HCEC 1CT (cell line): ENCODE measurements at regions not wholly inside any gene's neighbourhood (a gene's known extent, or its start where the extent isn't known, plus 50 kb on each side); places are given as distances from the start of the nearest gene placed in this dataset.

Experiments used
- DNase-seq: peaks from one replicate; pipeline ENCODE4 v3.0.0-alpha.2; 2017

- no peak for DNase-seq
These were observed 140.3 kb upstream of the SEL1L start for GRCh38 chr14:81673930-81674329.

GRCh38 chr14:81676395-81676794 lies 142.7 kb upstream of the SEL1L start:
- no peak for DNase-seq

- DNase-seq, result no peak
These were observed 143.2 kb upstream of the SEL1L start for GRCh38 chr14:81676879-81677278.

GRCh38 chr14:81677736-81678135 lies 144.1 kb upstream of the SEL1L start:
- no peak for DNase-seq

GRCh38 chr14:81679226-81679625 lies 145.6 kb upstream of the SEL1L start:
- DNase-seq, result no peak

- DNase-seq, result no peak
These were observed 147.9 kb upstream of the SEL1L start for GRCh38 chr14:81681541-81681940.

- no peak for DNase-seq
These were observed 148.5 kb upstream of the SEL1L start for GRCh38 chr14:81682134-81682533.

- DNase-seq, result no peak
These were observed 149.0 kb upstream of the SEL1L start for GRCh38 chr14:81682701-81683100.

GRCh38 chr14:81684696-81685095 lies 151.0 kb upstream of the SEL1L start:
- DNase-seq, result no peak

GRCh38 chr14:81686512-81686911 lies 152.9 kb upstream of the SEL1L start:
- DNase-seq, result no peak

- DNase-seq, result no peak
These were observed 158.3 kb upstream of the SEL1L start for GRCh38 chr14:81691931-81692330.

GRCh38 chr14:81694419-81694818 lies 160.8 kb upstream of the SEL1L start:
- no peak for DNase-seq

GRCh38 chr14:81709681-81710080 lies 176.0 kb upstream of the SEL1L start:
- DNase-seq, result no peak

GRCh38 chr14:81710232-81710845 lies 176.7 kb upstream of the SEL1L start:
- DNase-seq, result peak; percentile 3

GRCh38 chr14:81715731-81716130 lies 182.1 kb upstream of the SEL1L start:
- DNase-seq, result no peak

GRCh38 chr14:81716953-81717352 lies 183.3 kb upstream of the SEL1L start:
- no peak for DNase-seq

GRCh38 chr14:81723956-81724355 lies 190.3 kb upstream of the SEL1L start:
- no peak for DNase-seq

GRCh38 chr14:81727218-81727617 lies 193.6 kb upstream of the SEL1L start:
- no peak for DNase-seq

- no peak for DNase-seq
These were observed 194.8 kb upstream of the SEL1L start for GRCh38 chr14:81728447-81728846.

- no peak for DNase-seq
These were observed 196.0 kb upstream of the SEL1L start for GRCh38 chr14:81729622-81730021.

GRCh38 chr14:81737938-81738337 lies 204.3 kb upstream of the SEL1L start:
- DNase-seq, result no peak

- DNase-seq, result no peak
These were observed 205.4 kb upstream of the SEL1L start for GRCh38 chr14:81738946-81739659.

- no peak for DNase-seq
These were observed 210.0 kb upstream of the SEL1L start for GRCh38 chr14:81743605-81744004.

GRCh38 chr14:81751198-81751597 lies 217.5 kb upstream of the SEL1L start:
- no peak for DNase-seq

- DNase-seq, result no peak
These were observed 225.9 kb upstream of the SEL1L start for GRCh38 chr14:81759541-81759940.
